ENCODE measurements at regions not wholly inside any gene's neighbourhood (a gene's known extent, or its start where the extent isn't known, plus 50 kb on each side); places are given as distances from the start of the nearest gene placed in this dataset.

GRCh38 chr14:95417492-95417891, 97.8 kb upstream of the CLMN start:
- peaks cover 9% of the 10 kb centered on the region for H3K36me3 Mint-ChIP-seq (ENCODE audit: low read depth)
- TF ChIP-seq, protein P1, sequence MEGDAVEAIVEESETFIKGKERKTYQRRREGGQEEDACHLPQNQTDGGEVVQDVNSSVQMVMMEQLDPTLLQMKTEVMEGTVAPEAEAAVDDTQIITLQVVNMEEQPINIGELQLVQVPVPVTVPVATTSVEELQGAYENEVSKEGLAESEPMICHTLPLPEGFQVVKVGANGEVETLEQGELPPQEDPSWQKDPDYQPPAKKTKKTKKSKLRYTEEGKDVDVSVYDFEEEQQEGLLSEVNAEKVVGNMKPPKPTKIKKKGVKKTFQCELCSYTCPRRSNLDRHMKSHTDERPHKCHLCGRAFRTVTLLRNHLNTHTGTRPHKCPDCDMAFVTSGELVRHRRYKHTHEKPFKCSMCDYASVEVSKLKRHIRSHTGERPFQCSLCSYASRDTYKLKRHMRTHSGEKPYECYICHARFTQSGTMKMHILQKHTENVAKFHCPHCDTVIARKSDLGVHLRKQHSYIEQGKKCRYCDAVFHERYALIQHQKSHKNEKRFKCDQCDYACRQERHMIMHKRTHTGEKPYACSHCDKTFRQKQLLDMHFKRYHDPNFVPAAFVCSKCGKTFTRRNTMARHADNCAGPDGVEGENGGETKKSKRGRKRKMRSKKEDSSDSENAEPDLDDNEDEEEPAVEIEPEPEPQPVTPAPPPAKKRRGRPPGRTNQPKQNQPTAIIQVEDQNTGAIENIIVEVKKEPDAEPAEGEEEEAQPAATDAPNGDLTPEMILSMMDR (conservative IDR thresholded peaks at IDR 0.05), result peak; percentile 58
- H3K27me3 Mint-ChIP-seq (ENCODE audit: insufficient read depth), result peaks cover 2% of the 10 kb centered on the region
- Histone ChIP-seq H3K36me3 (ENCODE audit: control insufficient read depth, insufficient read depth, low read length) (peaks cover 14% of the 10 kb centered on the region), H3K27ac (ENCODE audit: low read depth, low read length) (no peak overlapping the region), H3K9ac (ENCODE audit: extremely low read depth, low read length, poor library complexity, severe bottlenecking) (no peak overlapping the region), H3K9me3 (ENCODE audit: control insufficient read depth, low read length) (no peaks in the 10 kb centered on the region), H3K4me1 (ENCODE audit: control insufficient read depth, insufficient read depth, low read length) (no peaks in the 10 kb centered on the region), H3K27me3 (ENCODE audit: control insufficient read depth, insufficient read depth, low read length, poor library complexity, severe bottlenecking) (no peaks in the 10 kb centered on the region), H3K4me3 (ENCODE audit: low read length) (no peak overlapping the region)
- peaks cover 2% of the 10 kb centered on the region for H3K4me1 Mint-ChIP-seq
- H3K27ac Mint-ChIP-seq, result no peak overlapping the region
- H3K9me3 Mint-ChIP-seq, result no peaks in the 10 kb centered on the region
- 96 to 100% methylated on average over 5 to 7 of the region's 7 CpGs for WGBS, 2 experiments (ENCODE audit: insufficient coverage in 1 of 2, insufficient read length in 1 of 2)
- no peak for DNase-seq
- H3K4me3 Mint-ChIP-seq, result no peak overlapping the region

GRCh38 chr14:95415993-95416392, 96.3 kb upstream of the CLMN start:
- no peaks in the 10 kb centered on the region for H3K9me3 Mint-ChIP-seq
- no peak overlapping the region for H3K4me3 Mint-ChIP-seq
- no peak for DNase-seq
- H3K27me3 Mint-ChIP-seq (ENCODE audit: insufficient read depth), result peaks cover 2% of the 10 kb centered on the region
- Histone ChIP-seq H3K27me3 (ENCODE audit: control insufficient read depth, insufficient read depth, low read length, poor library complexity, severe bottlenecking) (no peaks in the 10 kb centered on the region), H3K4me3 (ENCODE audit: low read length) (no peak overlapping the region), H3K4me1 (ENCODE audit: control insufficient read depth, insufficient read depth, low read length) (no peaks in the 10 kb centered on the region), H3K36me3 (ENCODE audit: control insufficient read depth, insufficient read depth, low read length) (peaks cover 5% of the 10 kb centered on the region), H3K9ac (ENCODE audit: extremely low read depth, low read length, poor library complexity, severe bottlenecking) (no peak overlapping the region), H3K27ac (ENCODE audit: low read depth, low read length) (no peak overlapping the region), H3K9me3 (ENCODE audit: control insufficient read depth, low read length) (no peaks in the 10 kb centered on the region)
- WGBS, 2 experiments (ENCODE audit: insufficient coverage in 1 of 2, insufficient read length in 1 of 2), result 88 to 95% methylated on average over 5 to 8 of the region's 8 CpGs
- no peak overlapping the region for H3K27ac Mint-ChIP-seq
- H3K4me1 Mint-ChIP-seq, result peaks cover 2% of the 10 kb centered on the region
- H3K36me3 Mint-ChIP-seq (ENCODE audit: low read depth), result peaks cover 5% of the 10 kb centered on the region
- TF ChIP-seq, protein P1 (conservative IDR thresholded peaks at IDR 0.05), result no peak

DNA sequence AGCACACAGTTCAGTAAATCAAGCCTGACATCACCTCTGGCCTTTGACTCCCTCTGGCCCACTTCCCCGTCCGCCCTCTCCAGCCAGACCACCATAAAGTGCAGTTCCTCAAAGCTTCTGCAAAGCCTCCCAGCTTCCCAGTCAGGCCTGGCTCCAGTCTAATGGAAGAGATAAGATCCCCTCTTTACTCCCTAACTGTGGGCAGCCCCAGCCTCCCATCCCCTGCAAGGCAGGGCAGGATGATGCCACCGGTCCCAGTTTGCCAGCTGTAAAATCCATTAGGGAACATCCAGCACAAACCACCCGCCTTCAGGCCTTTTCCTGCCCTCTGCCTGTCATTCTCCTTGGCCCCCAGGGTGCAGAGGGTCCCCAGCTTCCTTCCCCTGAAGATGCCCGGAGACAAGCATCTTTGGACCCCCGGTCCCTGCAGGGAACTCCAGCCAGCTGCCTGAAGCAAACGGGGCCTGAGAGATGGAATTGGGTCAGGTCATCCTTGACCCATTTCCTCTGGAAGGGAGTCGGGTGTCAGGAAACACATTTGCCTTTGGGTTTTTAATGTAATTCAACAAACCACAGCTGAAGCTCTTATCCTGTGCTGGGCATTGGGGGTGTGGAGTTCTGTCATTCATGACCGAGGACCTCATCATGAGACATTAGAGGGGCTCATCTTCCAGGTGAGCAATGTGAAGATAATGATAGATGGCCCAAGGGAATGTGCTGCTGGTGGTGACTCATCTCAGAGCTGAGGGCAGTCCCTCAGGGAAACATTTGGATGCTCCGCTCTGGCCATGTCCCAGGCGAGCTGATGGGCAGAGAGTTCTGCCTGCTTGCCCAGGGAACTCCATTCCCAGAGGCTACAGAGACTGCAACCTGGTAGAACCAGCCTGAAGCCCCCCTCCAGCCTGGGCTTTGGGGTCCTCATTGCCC, 93.8 kb upstream of the CLMN start:
- Mint-ChIP-seq H3K4me3 (no peak overlapping the region), H3K36me3 (ENCODE audit: low read depth) (no peaks in the 10 kb centered on the region), H3K27ac (no peak overlapping the region), H3K9me3 (no peaks in the 10 kb centered on the region), H3K4me1 (peaks cover 2% of the 10 kb centered on the region), H3K27me3 (ENCODE audit: insufficient read depth) (peaks cover 4% of the 10 kb centered on the region)
- Histone ChIP-seq H3K4me1 (ENCODE audit: control insufficient read depth, insufficient read depth, low read length) (no peaks in the 10 kb centered on the region), H3K4me3 (ENCODE audit: low read length) (no peak overlapping the region), H3K36me3 (ENCODE audit: control insufficient read depth, insufficient read depth, low read length) (no peaks in the 10 kb centered on the region), H3K27me3 (ENCODE audit: control insufficient read depth, insufficient read depth, low read length, poor library complexity, severe bottlenecking) (no peaks in the 10 kb centered on the region), H3K27ac (ENCODE audit: low read depth, low read length) (no peak overlapping the region), H3K9me3 (ENCODE audit: control insufficient read depth, low read length) (no peaks in the 10 kb centered on the region), H3K9ac (ENCODE audit: extremely low read depth, low read length, poor library complexity, severe bottlenecking) (no peak overlapping the region)
- WGBS, 2 experiments (ENCODE audit: insufficient coverage in 1 of 2, insufficient read length in 1 of 2), result 84 to 90% methylated on average over 5 to 11 of the region's 11 CpGs
- TF ChIP-seq, protein P1 (conservative IDR thresholded peaks at IDR 0.05), result no peak
- no peak for DNase-seq
